ENCODE measurements at regions not wholly inside any gene's neighbourhood (a gene's known extent, or its start where the extent isn't known, plus 50 kb on each side); places are given as distances from the start of the nearest gene placed in this dataset.

- Mint-ChIP-seq H3K9me3 (peaks cover 8% of the 10 kb centered on the region), H3K4me3 (no peak overlapping the region), H3K27ac (ENCODE audit: unreplicated experiment) (no peak overlapping the region), H3K27me3 (ENCODE audit: low read depth) (no peaks in the 10 kb centered on the region), H3K4me1 (peaks cover 18% of the 10 kb centered on the region), H3K36me3 (ENCODE audit: low read depth) (peaks cover 4% of the 10 kb centered on the region)
- peak; percentile 9 for DNase-seq (ENCODE audit: low read depth, low spot score)
- no peak for TF ChIP-seq CTCF (conservative IDR thresholded peaks at IDR 0.05)
Observed at GRCh38 chr16:65773301-65773874, 593.1 kb upstream of the CDH5 start.

- H3K9me3 Mint-ChIP-seq: peaks cover 7% of the 10 kb centered on the region
- no peak for DNase-seq (ENCODE audit: low read depth, low spot score)
Observed at GRCh38 chr16:65772134-65772732, 594.3 kb upstream of the CDH5 start.

GRCh38 chr16:65771707-65772106 lies 594.8 kb upstream of the CDH5 start:
- no peak overlapping the region for H3K4me3 Mint-ChIP-seq
- DNase-seq (ENCODE audit: low read depth, low spot score): no peak
- H3K36me3 Mint-ChIP-seq (ENCODE audit: low read depth): peaks cover 4% of the 10 kb centered on the region
- no peak overlapping the region for H3K27ac Mint-ChIP-seq (ENCODE audit: unreplicated experiment)
- no peak for TF ChIP-seq CTCF (conservative IDR thresholded peaks at IDR 0.05)
- H3K27me3 Mint-ChIP-seq (ENCODE audit: low read depth): no peaks in the 10 kb centered on the region
- peaks cover 4% of the 10 kb centered on the region for H3K9me3 Mint-ChIP-seq
- H3K4me1 Mint-ChIP-seq: peaks cover 30% of the 10 kb centered on the region

More at GRCh38 chr16:65772134-65772732, 594.3 kb upstream of the CDH5 start:
- Mint-ChIP-seq H3K4me1 (peaks cover 27% of the 10 kb centered on the region), H3K27me3 (ENCODE audit: low read depth) (no peaks in the 10 kb centered on the region), H3K36me3 (ENCODE audit: low read depth) (peaks cover 4% of the 10 kb centered on the region), H3K4me3 (peak overlapping the region; percentile 27), H3K27ac (ENCODE audit: unreplicated experiment) (no peak overlapping the region)
- TF ChIP-seq CTCF (conservative IDR thresholded peaks at IDR 0.05): no peak

GRCh38 chr16:65770752-65771151 lies 595.7 kb upstream of the CDH5 start:
- Mint-ChIP-seq H3K36me3 (ENCODE audit: low read depth) (peaks cover 4% of the 10 kb centered on the region), H3K27ac (ENCODE audit: unreplicated experiment) (no peak overlapping the region), H3K4me1 (peaks cover 30% of the 10 kb centered on the region), H3K27me3 (ENCODE audit: low read depth) (no peaks in the 10 kb centered on the region), H3K4me3 (no peak overlapping the region), H3K9me3 (peaks cover 4% of the 10 kb centered on the region)
- no peak for DNase-seq (ENCODE audit: low read depth, low spot score)
- no peak for TF ChIP-seq CTCF (conservative IDR thresholded peaks at IDR 0.05)

- DNase-seq (ENCODE audit: low read depth, low spot score): no peak
- peaks cover 4% of the 10 kb centered on the region for H3K9me3 Mint-ChIP-seq
- H3K4me3 Mint-ChIP-seq: no peak overlapping the region
- H3K4me1 Mint-ChIP-seq: peaks cover 30% of the 10 kb centered on the region
- H3K27me3 Mint-ChIP-seq (ENCODE audit: low read depth): no peaks in the 10 kb centered on the region
- H3K36me3 Mint-ChIP-seq (ENCODE audit: low read depth): peaks cover 4% of the 10 kb centered on the region
- TF ChIP-seq CTCF (conservative IDR thresholded peaks at IDR 0.05): no peak
- no peak overlapping the region for H3K27ac Mint-ChIP-seq (ENCODE audit: unreplicated experiment)
Observed at GRCh38 chr16:65769776-65770438, 596.6 kb upstream of the CDH5 start.
